Esophagus squamous epithelium (tissue), 4 donors: ENCODE measurements at regions not wholly inside any gene's neighbourhood (a gene's known extent, or its start where the extent isn't known, plus 50 kb on each side); places are given as distances from the start of the nearest gene placed in this dataset.

Source experiments
- POLR2A ChIP-seq, 4 donors: fragments of 450-650 bp; IDR thresholded peaks; one replicate each; pipeline ENCODE4 v1.6.1; 2017; ENCODE audit warnings: antibody characterized with exemption in 4 of 4, mild to moderate bottlenecking in 4 of 4, moderate library complexity in 3 of 4
- TF ChIP-seq, protein P1 (sequence below), 6 experiments: fragments of 450-650 bp in 4 of 6; fragments of 200-600 bp in 2 of 6; sonication (generic) in 2 of 6; IDR thresholded peaks; one replicate each; pipeline ENCODE4 v1.5.1; 2016 to 2019; ENCODE audit warnings: antibody characterized with exemption in 6 of 6, mild to moderate bottlenecking in 4 of 6, moderate library complexity in 4 of 6

DNA sequence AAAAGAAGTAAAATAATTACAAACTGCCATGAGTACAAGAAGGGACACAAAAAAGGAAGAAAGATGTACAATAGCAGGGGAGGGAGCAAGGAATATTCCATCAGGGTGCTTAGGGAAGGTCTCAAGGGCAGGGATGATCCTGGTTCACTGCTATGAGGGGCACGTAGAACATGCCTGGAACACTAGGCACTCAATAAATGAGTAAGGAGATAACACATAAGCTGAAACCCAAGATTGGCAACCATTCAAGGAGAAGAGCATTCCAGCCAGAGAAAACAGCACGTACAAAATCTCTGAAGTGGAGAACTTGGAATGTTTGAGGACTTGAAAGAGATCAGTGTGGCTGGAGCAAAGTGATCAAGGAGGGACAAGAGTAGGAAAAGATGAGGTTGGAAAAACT, 103.2 kb downstream of the FAM161A start:
- TF ChIP-seq POLR2A (IDR thresholded peaks at IDR 0.05), result no peak
- TF ChIP-seq, protein P1, sequence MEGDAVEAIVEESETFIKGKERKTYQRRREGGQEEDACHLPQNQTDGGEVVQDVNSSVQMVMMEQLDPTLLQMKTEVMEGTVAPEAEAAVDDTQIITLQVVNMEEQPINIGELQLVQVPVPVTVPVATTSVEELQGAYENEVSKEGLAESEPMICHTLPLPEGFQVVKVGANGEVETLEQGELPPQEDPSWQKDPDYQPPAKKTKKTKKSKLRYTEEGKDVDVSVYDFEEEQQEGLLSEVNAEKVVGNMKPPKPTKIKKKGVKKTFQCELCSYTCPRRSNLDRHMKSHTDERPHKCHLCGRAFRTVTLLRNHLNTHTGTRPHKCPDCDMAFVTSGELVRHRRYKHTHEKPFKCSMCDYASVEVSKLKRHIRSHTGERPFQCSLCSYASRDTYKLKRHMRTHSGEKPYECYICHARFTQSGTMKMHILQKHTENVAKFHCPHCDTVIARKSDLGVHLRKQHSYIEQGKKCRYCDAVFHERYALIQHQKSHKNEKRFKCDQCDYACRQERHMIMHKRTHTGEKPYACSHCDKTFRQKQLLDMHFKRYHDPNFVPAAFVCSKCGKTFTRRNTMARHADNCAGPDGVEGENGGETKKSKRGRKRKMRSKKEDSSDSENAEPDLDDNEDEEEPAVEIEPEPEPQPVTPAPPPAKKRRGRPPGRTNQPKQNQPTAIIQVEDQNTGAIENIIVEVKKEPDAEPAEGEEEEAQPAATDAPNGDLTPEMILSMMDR (IDR thresholded peaks at IDR 0.05), result no peak
